Adrenal gland (tissue), 9 donors: ENCODE measurements at regions not wholly inside any gene's neighbourhood (a gene's known extent, or its start where the extent isn't known, plus 50 kb on each side); places are given as distances from the start of the nearest gene placed in this dataset.

ENCODE experiments used
- DNase-seq, 7 donors: peaks; one replicate each; pipeline ENCODE4 v3.0.0-alpha.2; 2019 to 2020
- H3K27ac ChIP-seq, 5 donors: fragments of 200-600 bp; sonication (generic) in 4 of 5; 1 replicate in 3 of 5; 2 replicates in 2 of 5; pipeline versions ENCODE4 v1.5.1 to v1.8.0; 2016 to 2020; ENCODE audit warnings: mild to moderate bottlenecking in 1 of 5
- H3K27me3 ChIP-seq: fragments of 200-600 bp; 2 replicates; pipeline ENCODE4 v1.8.0; 2021
- H3K36me3 ChIP-seq, 2 donors: fragments of 200-600 bp; replicated peaks in 1 of 2; 1 replicate in 1 of 2; 2 replicates in 1 of 2; pipeline versions ENCODE4 v1.5.1 to v1.8.0; 2018 to 2022
- H3K4me1 ChIP-seq, 2 donors: fragments of 200-600 bp; replicated peaks in 1 of 2; 1 replicate in 1 of 2; 2 replicates in 1 of 2; pipeline versions ENCODE4 v1.5.1 to v1.8.0; 2018 to 2021
- H3K4me3 ChIP-seq, 4 donors: fragments of 200-600 bp; sonication (generic) in 3 of 4; one replicate each; pipeline ENCODE4 v1.5.1; 2016 to 2018
- H3K9me3 ChIP-seq, 3 donors: fragments of 200-600 bp; sonication (generic) in 1 of 3; replicated peaks in 1 of 3; 1 replicate in 2 of 3; 2 replicates in 1 of 3; pipeline versions ENCODE4 v1.5.1 to v1.8.0; 2016 to 2021
- POLR2A ChIP-seq, 2 donors: fragments of 450-650 bp; IDR thresholded peaks; one replicate each; pipeline ENCODE4 v1.6.1; 2017; ENCODE audit warnings: antibody characterized with exemption in 2 of 2, mild to moderate bottlenecking in 2 of 2, moderate library complexity in 1 of 2
- WGBS, 4 donors: extraction: QIAGEN DNeasy Blood & Tissue Kit in 2 of 4; methylation state at CpG; one replicate each; pipeline versions ENCODE4 v1.1.5 to v1.1.7; 2013 to 2017; 5-methylcytosine and 5-hydroxymethylcytosine counted together
- intact Hi-C, 2 donors: fragments of 100-400 bp; cut with DNase I; formaldehyde crosslinking; loops; one replicate each; pipeline versions ENCODE4 v1.14.1 to v1.15.0; 2022 to 2023
- TF ChIP-seq, protein P1 (sequence below), 6 experiments: fragments of 450-650 bp in 4 of 6; fragments of 200-600 bp in 2 of 6; sonication (generic) in 1 of 6; IDR thresholded peaks; 1 replicate in 5 of 6; 2 replicates in 1 of 6; pipeline versions ENCODE4 v1.5.1 to v1.8.0; 2016 to 2021; ENCODE audit warnings: antibody characterized with exemption in 6 of 6, mild to moderate bottlenecking in 2 of 6, moderate library complexity in 1 of 6
- donor health status: healthy with polysubstance abuse.
- donor health status: Bipolar disorder and iron deficiency.
- donor health status: DM: yes; HTN: yes; CAD: no.
- donor health status: DM: no; HTN: no; CAD: no.
- donor health status: DM: no; HTN: no; CAD: no.

DNA sequence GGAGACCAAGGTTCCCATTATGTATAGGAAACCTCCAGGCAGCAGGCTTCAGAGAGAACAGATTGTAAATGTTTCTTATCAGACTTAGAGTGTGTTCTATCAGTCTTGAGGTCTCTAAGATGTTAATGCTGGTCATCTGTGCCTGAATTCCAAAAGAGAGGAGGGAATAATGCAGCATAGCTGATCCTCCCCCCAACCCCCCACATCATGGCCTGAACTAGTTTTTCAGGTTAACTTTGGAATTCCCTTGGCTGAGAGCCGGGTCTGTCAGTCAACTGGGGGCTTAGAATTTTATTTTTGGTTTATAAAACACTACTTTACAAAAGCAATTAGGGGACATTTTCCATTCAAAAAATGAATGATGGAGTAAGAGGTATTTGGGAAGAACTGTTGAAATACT lies 184.3 kb downstream of the NEBL start:
- no peak for DNase-seq
- H3K9me3 ChIP-seq: no peaks in the 10 kb centered on the region
- H3K27me3 ChIP-seq: no peaks in the 10 kb centered on the region
- H3K4me1 ChIP-seq: no peaks in the 10 kb centered on the region
- 70 to 96% (median 83%) methylated on average over 1 of the region's 1 CpG for WGBS, 4 donors
- H3K27ac ChIP-seq: no peak overlapping the region
- TF ChIP-seq, protein P1, sequence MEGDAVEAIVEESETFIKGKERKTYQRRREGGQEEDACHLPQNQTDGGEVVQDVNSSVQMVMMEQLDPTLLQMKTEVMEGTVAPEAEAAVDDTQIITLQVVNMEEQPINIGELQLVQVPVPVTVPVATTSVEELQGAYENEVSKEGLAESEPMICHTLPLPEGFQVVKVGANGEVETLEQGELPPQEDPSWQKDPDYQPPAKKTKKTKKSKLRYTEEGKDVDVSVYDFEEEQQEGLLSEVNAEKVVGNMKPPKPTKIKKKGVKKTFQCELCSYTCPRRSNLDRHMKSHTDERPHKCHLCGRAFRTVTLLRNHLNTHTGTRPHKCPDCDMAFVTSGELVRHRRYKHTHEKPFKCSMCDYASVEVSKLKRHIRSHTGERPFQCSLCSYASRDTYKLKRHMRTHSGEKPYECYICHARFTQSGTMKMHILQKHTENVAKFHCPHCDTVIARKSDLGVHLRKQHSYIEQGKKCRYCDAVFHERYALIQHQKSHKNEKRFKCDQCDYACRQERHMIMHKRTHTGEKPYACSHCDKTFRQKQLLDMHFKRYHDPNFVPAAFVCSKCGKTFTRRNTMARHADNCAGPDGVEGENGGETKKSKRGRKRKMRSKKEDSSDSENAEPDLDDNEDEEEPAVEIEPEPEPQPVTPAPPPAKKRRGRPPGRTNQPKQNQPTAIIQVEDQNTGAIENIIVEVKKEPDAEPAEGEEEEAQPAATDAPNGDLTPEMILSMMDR (IDR thresholded peaks at IDR 0.05): no peak
- TF ChIP-seq POLR2A (IDR thresholded peaks at IDR 0.05): no peak
- intact Hi-C loops: no loop called here
- H3K36me3 ChIP-seq: no peaks in the 10 kb centered on the region
- no peak overlapping the region for H3K4me3 ChIP-seq

DNA sequence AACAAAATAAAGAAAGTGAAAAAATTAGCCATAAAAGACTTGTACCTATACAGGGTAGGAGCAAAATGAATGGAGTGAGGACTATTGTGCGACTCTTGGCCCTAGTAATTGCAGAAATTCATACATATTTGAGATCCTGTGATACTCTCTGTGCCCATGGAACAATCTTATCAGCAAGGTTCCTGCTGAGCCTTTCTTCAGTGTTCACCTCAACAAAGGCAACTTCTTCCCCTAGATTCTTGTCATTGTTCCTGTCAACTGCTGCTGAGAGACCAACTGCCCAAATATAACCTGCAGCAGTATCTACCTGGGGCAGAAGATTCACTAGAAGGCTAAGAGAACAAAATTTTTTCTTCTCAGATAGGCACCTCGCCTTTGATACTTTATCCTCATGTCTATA lies 187.4 kb downstream of the NEBL start:
- no peak for TF ChIP-seq POLR2A (IDR thresholded peaks at IDR 0.05)
- TF ChIP-seq, protein P1 (IDR thresholded peaks at IDR 0.05): no peak
- Histone ChIP-seq H3K4me3 (no peak overlapping the region), H3K36me3 (no peaks in the 10 kb centered on the region), H3K27me3 (no peaks in the 10 kb centered on the region), H3K4me1 (no peaks in the 10 kb centered on the region), H3K9me3 (no peaks in the 10 kb centered on the region), H3K27ac (no peak overlapping the region)
- DNase-seq: no peak
- WGBS, 4 donors: 83 to 93% (median 90%) methylated on average over 2 of the region's 2 CpGs
- intact Hi-C loops: no loop called here

DNA sequence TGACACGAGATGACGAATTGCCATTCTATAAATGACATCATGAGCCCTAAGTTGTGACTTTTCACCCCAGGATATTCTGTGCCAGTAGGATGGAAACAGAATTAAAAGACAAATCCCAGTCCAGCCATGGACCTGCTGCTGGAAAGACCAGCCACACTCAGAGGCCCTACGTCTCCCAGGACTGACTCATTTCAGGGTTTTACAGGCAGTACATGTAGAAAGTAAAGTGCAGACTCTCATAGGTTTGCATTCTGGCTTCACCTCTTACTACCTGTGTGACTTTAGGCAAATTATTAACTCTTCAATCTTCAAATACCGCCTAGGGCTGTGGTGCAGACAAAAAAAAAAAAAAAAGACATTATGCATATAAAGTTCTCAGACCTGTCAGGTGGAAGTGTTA lies 188.8 kb downstream of the NEBL start:
- no peak for DNase-seq
- intact Hi-C loops: no loop called here
- Histone ChIP-seq H3K36me3 (no peaks in the 10 kb centered on the region), H3K27me3 (no peaks in the 10 kb centered on the region), H3K4me1 (no peaks in the 10 kb centered on the region), H3K27ac (no peak overlapping the region), H3K9me3 (no peaks in the 10 kb centered on the region), H3K4me3 (no peak overlapping the region)
- no peak for TF ChIP-seq POLR2A (IDR thresholded peaks at IDR 0.05)
- TF ChIP-seq, protein P1 (IDR thresholded peaks at IDR 0.05): no peak
- 84 to 94% (median 90%) methylated on average over 4 of the region's 4 CpGs for WGBS, 4 donors

DNA sequence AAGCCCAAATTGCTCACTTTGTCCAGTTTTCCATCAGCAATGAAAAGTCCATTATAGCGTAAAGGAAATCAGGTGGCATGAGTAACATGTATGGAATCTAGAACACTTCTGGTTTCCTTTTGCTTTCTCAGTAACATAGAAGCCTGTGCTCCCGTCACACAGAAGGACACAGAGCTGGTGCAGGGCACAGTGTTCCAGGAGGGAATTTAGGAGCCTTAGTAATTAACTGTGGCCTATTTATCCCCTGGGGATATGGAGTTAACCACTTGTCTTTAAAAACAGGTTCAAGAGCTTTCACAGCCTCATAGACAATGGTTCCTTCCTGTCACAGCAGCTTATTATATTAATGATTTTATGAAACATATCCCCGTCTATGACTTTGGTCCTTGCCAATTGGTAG lies 189.9 kb downstream of the NEBL start:
- Histone ChIP-seq H3K27ac (no peak overlapping the region), H3K36me3 (no peaks in the 10 kb centered on the region), H3K9me3 (no peaks in the 10 kb centered on the region), H3K4me1 (no peaks in the 10 kb centered on the region), H3K27me3 (no peaks in the 10 kb centered on the region), H3K4me3 (no peak overlapping the region)
- intact Hi-C loops: no loop called here
- no peak for DNase-seq
- TF ChIP-seq POLR2A (IDR thresholded peaks at IDR 0.05): no peak
- TF ChIP-seq, protein P1 (IDR thresholded peaks at IDR 0.05): no peak
- WGBS, 4 donors: 84 to 90% (median 87%) methylated on average over 3 of the region's 3 CpGs
